Erythroblast (primary cell): ENCODE measurements at regions not wholly inside any gene's neighbourhood (a gene's known extent, or its start where the extent isn't known, plus 50 kb on each side); places are given as distances from the start of the nearest gene placed in this dataset.

Experiments
- GATA1 ChIP-seq: IDR thresholded peaks from 2 replicates; pipeline ENCODE4 v1.6.1; 2011; ENCODE audit warnings: low read depth, mild to moderate bottlenecking, control low read depth, low read length, moderate library complexity
- POLR2A ChIP-seq: IDR thresholded peaks from 2 replicates; pipeline ENCODE4 v1.6.1; 2011; ENCODE audit warnings: mild to moderate bottlenecking, low read length

DNA sequence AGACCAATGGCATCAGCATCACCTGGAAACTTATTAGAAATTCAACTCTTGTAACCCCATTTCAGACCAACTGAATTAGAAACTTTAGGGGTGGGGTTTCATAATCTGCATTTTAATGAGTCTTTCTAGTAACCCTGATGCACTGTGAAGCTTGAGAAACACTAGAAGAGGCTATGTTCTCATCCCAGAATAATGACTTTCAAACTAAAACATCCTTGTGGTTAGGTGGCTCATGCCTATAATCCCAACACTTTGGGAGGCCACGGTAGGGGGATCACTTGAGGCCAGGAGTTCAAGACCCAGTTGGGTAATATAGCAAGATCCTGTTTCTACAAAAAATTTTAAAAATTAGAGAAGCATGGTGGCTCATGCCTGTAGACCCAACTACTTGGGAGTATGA is 402.4 kb downstream of the DLEU7 start:
- TF ChIP-seq POLR2A (no peak), GATA1 (no peak)
